ENCODE measurements at regions not wholly inside any gene's neighbourhood (a gene's known extent, or its start where the extent isn't known, plus 50 kb on each side); places are given as distances from the start of the nearest gene placed in this dataset.
"Not testable (repeated sequence)": the region's sequence is repeated elsewhere in the genome, so short reads cannot be mapped to it uniquely, and the experiment has no call there.

DNA sequence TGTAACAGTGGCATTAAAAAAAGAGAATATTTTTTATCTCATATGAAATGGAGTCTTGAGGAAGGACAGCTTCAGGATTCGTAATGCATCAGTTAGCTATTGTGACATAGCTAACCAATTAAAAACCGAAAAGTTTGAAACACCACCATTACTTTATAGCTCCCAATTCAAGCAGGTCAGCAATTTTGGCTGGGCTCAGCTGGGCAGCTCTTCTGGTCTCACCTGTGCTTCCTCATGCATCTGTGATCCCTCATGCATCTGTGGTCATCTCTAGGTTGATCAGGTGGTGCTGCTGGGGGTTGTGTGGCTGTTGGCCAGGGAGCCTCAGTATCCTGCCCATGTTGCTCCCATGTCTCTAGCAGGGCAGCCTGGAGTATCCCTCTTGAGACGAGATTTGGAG lies 76.7 kb upstream of the KCNA1 start:
- Histone ChIP-seq H2BK12ac (ENCODE audit: low read length) (no peak overlapping the region), H2AK5ac (ENCODE audit: low read length) (no peak overlapping the region), H2BK120ac (ENCODE audit: insufficient read depth, low read length, poor library complexity) (no peak overlapping the region), H3K9me3 (ENCODE audit: insufficient read depth, low read depth, low read length) (peaks cover 7% of the 10 kb centered on the region), H4K91ac (ENCODE audit: low read depth, low read length) (no peak overlapping the region), H3K79me1 (ENCODE audit: low read length) (no peaks in the 10 kb centered on the region), H3K4me3 (ENCODE audit: low read depth, low read length) (no peak overlapping the region), H4K8ac (ENCODE audit: low read depth, low read length) (no peak overlapping the region), H3K14ac (ENCODE audit: low read length) (no peak overlapping the region), H3K27ac (ENCODE audit: low read depth, low read length) (no peak overlapping the region), H2BK5ac (ENCODE audit: low read depth, low read length, poor library complexity) (no peak overlapping the region), H3K27me3 (ENCODE audit: insufficient read depth, low read length) (no peaks in the 10 kb centered on the region), H3K23ac (ENCODE audit: low read length) (no peak overlapping the region), H3K18ac (ENCODE audit: low read length) (no peak overlapping the region), H4K12ac (ENCODE audit: low read depth, low read length) (no peak overlapping the region), H3K4me1 (ENCODE audit: control insufficient read depth in 1 of 2, insufficient read depth in 2 of 2, low read length in 2 of 2) (no peaks in the 10 kb centered on the region), H3K79me2 (ENCODE audit: control insufficient read depth, insufficient read depth, low read length, poor library complexity) (no peaks in the 10 kb centered on the region), H3K9ac (ENCODE audit: low read length) (no peak overlapping the region), H3K4me2 (ENCODE audit: low read length) (no peak overlapping the region), H3K36me3 (ENCODE audit: control insufficient read depth in 1 of 2, insufficient read depth in 2 of 2, low read length in 2 of 2) (no peaks in the 10 kb centered on the region), H3K4ac (ENCODE audit: low read depth, low read length) (no peak overlapping the region), H2AFZ (ENCODE audit: insufficient read depth, low read length, poor library complexity) (no peak overlapping the region)
- WGBS (ENCODE audit: extremely low coverage, insufficient coverage, insufficient read length), result no CpG with 5 or more reads among the region's 3 CpGs
- no peak for DNase-seq

- Histone ChIP-seq H3K18ac (ENCODE audit: low read length) (no peak overlapping the region), H4K8ac (ENCODE audit: low read depth, low read length) (no peak overlapping the region), H2BK12ac (ENCODE audit: low read length) (no peak overlapping the region), H3K4me3 (ENCODE audit: low read depth, low read length) (no peak overlapping the region), H3K23ac (ENCODE audit: low read length) (no peak overlapping the region), H3K27ac (ENCODE audit: low read depth, low read length) (no peak overlapping the region), H3K4ac (ENCODE audit: low read depth, low read length) (no peak overlapping the region), H2AFZ (ENCODE audit: insufficient read depth, low read length, poor library complexity) (no peak overlapping the region), H3K27me3 (ENCODE audit: insufficient read depth, low read length) (no peaks in the 10 kb centered on the region), H4K91ac (ENCODE audit: low read depth, low read length) (no peak overlapping the region), H3K36me3 (ENCODE audit: control insufficient read depth in 1 of 2, insufficient read depth in 2 of 2, low read length in 2 of 2) (no peaks in the 10 kb centered on the region), H3K4me2 (ENCODE audit: low read length) (no peak overlapping the region), H3K14ac (ENCODE audit: low read length) (no peak overlapping the region), H3K9ac (ENCODE audit: low read length) (no peak overlapping the region), H2BK120ac (ENCODE audit: insufficient read depth, low read length, poor library complexity) (no peak overlapping the region), H2BK5ac (ENCODE audit: low read depth, low read length, poor library complexity) (no peak overlapping the region), H3K4me1 (ENCODE audit: control insufficient read depth in 1 of 2, insufficient read depth in 2 of 2, low read length in 2 of 2) (no peaks in the 10 kb centered on the region), H3K79me1 (ENCODE audit: low read length) (no peaks in the 10 kb centered on the region), H3K79me2 (ENCODE audit: control insufficient read depth, insufficient read depth, low read length, poor library complexity) (no peaks in the 10 kb centered on the region), H2AK5ac (ENCODE audit: low read length) (no peak overlapping the region), H4K12ac (ENCODE audit: low read depth, low read length) (no peak overlapping the region), H3K9me3 (ENCODE audit: insufficient read depth, low read depth, low read length) (peaks cover 7% of the 10 kb centered on the region)
- DNase-seq, result no peak
- 11% methylated on average over 1 of the region's 3 CpGs for WGBS (ENCODE audit: extremely low coverage, insufficient coverage, insufficient read length)
Measured at GRCh38 chr12:4833524-4833923, 76.2 kb upstream of the KCNA1 start.

DNA sequence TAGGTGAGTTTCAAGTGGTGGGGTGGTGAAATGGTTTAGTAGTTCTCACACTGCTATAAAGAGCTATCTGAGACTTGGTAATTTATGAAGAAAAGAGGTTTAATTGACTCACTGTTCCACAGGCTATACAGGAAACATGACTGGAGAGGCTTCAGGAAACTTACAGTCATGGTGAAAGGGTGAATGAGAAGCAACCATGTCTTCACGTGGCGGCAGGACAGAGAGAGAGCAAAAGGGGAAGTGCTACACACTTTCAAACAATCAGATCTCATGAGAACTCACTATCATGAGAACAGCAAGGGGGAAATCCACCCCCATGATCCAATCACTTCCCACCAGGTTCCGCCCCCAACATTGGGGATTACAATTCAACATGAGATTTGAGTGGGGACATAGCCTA lies 67.3 kb upstream of the KCNA1 start:
- H3K4me3 ChIP-seq (ENCODE audit: low read depth, low read length); H3K4me2 ChIP-seq (ENCODE audit: low read length); H2BK5ac ChIP-seq (ENCODE audit: low read depth, low read length, poor library complexity); H3K27ac ChIP-seq (ENCODE audit: low read depth, low read length); H4K12ac ChIP-seq (ENCODE audit: low read depth, low read length); H3K27me3 ChIP-seq (ENCODE audit: insufficient read depth, low read length); H3K9me3 ChIP-seq (ENCODE audit: insufficient read depth, low read depth, low read length); H2BK12ac ChIP-seq (ENCODE audit: low read length); H3K79me2 ChIP-seq (ENCODE audit: control insufficient read depth, insufficient read depth, low read length, poor library complexity); H3K9ac ChIP-seq (ENCODE audit: low read length); DNase-seq; H2AK5ac ChIP-seq (ENCODE audit: low read length); H3K23ac ChIP-seq (ENCODE audit: low read length); H3K4me1 ChIP-seq (ENCODE audit: control insufficient read depth in 1 of 2, insufficient read depth in 2 of 2, low read length in 2 of 2); H3K36me3 ChIP-seq (ENCODE audit: control insufficient read depth in 1 of 2, insufficient read depth in 2 of 2, low read length in 2 of 2); H2AFZ ChIP-seq (ENCODE audit: insufficient read depth, low read length, poor library complexity); H3K4ac ChIP-seq (ENCODE audit: low read depth, low read length); H2BK120ac ChIP-seq (ENCODE audit: insufficient read depth, low read length, poor library complexity); H4K91ac ChIP-seq (ENCODE audit: low read depth, low read length); H3K18ac ChIP-seq (ENCODE audit: low read length); H3K79me1 ChIP-seq (ENCODE audit: low read length); H3K14ac ChIP-seq (ENCODE audit: low read length); H4K8ac ChIP-seq (ENCODE audit: low read depth, low read length): not testable (repeated sequence)
- no CpG with 5 or more reads among the region's 3 CpGs for WGBS (ENCODE audit: extremely low coverage, insufficient coverage, insufficient read length)

- no peak overlapping the region for H2BK5ac ChIP-seq (ENCODE audit: low read depth, low read length, poor library complexity)
- WGBS (ENCODE audit: extremely low coverage, insufficient coverage, insufficient read length), result no CpG with 5 or more reads among the region's 4 CpGs
Measured at GRCh38 chr12:4843907-4844306, 65.8 kb upstream of the KCNA1 start.

More at GRCh38 chr12:4843907-4844306, 65.8 kb upstream of the KCNA1 start:
- Histone ChIP-seq H3K4me2 (ENCODE audit: low read length) (no peak overlapping the region), H2AK5ac (ENCODE audit: low read length) (no peak overlapping the region), H3K9me3 (ENCODE audit: insufficient read depth, low read depth, low read length) (peaks cover 2% of the 10 kb centered on the region), H4K91ac (ENCODE audit: low read depth, low read length) (no peak overlapping the region), H3K4me1 (ENCODE audit: control insufficient read depth in 1 of 2, insufficient read depth in 2 of 2, low read length in 2 of 2) (no peaks in the 10 kb centered on the region), H3K4ac (ENCODE audit: low read depth, low read length) (no peak overlapping the region), H3K23ac (ENCODE audit: low read length) (no peak overlapping the region), H3K27me3 (ENCODE audit: insufficient read depth, low read length) (no peaks in the 10 kb centered on the region), H2BK120ac (ENCODE audit: insufficient read depth, low read length, poor library complexity) (no peak overlapping the region), H3K9ac (ENCODE audit: low read length) (no peak overlapping the region), H3K79me1 (ENCODE audit: low read length) (no peaks in the 10 kb centered on the region), H3K4me3 (ENCODE audit: low read depth, low read length) (no peak overlapping the region), H3K14ac (ENCODE audit: low read length) (no peak overlapping the region), H2AFZ (ENCODE audit: insufficient read depth, low read length, poor library complexity) (no peak overlapping the region), H4K12ac (ENCODE audit: low read depth, low read length) (no peak overlapping the region), H3K27ac (ENCODE audit: low read depth, low read length) (no peak overlapping the region), H2BK12ac (ENCODE audit: low read length) (no peak overlapping the region), H4K8ac (ENCODE audit: low read depth, low read length) (no peak overlapping the region), H3K79me2 (ENCODE audit: control insufficient read depth, insufficient read depth, low read length, poor library complexity) (no peaks in the 10 kb centered on the region), H3K36me3 (ENCODE audit: control insufficient read depth in 1 of 2, insufficient read depth in 2 of 2, low read length in 2 of 2) (no peaks in the 10 kb centered on the region), H3K18ac (ENCODE audit: low read length) (no peak overlapping the region)
- DNase-seq, result no peak
